NK-92 treated with Interleukin-12 subunit alpha and Interleukin-12 subunit beta, amount 100 ng/mL, for 24 hours (cell line): ENCODE measurements at regions not wholly inside any gene's neighbourhood (a gene's known extent, or its start where the extent isn't known, plus 50 kb on each side); places are given as distances from the start of the nearest gene placed in this dataset.

Experiments used
- DNase-seq: peaks from one replicate; lab custom pipeline; 2025; lab: John Stamatoyannopoulos, UW

DNA sequence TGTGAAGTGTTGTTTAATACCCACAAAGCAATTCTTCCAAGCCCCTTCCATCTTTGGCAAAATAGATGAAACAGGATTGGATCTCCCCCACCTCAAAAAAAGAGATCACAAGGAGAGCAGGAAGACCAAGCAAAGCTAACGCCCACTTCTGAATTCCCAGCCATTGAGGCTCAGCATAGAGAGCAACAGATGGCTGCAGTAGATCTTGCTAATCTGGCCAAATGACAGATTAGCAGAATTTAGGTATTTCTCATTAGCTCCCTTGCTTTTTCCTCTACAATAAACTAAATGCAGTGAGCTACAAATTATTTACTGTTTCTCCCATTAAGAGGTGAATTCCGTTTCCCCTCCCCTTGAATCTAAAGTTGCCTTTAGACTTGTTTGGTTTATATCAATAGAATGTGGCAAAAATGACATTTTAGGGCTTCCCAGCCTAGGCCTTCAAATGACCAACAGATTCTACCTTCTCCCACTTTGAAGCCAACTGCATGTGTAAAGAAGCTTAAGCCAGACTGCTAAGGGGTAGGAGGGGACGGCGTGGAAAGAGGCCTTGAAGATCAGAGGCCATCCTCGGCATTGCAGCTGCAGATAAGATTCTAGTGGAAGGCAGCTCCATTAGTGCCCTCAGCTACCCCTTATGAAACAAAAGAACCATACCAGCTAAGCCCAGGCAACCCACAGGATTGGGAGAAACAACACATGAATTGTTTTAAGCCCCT lies 56.8 kb upstream of the CPEB4 start:
- no peak for DNase-seq

DNA sequence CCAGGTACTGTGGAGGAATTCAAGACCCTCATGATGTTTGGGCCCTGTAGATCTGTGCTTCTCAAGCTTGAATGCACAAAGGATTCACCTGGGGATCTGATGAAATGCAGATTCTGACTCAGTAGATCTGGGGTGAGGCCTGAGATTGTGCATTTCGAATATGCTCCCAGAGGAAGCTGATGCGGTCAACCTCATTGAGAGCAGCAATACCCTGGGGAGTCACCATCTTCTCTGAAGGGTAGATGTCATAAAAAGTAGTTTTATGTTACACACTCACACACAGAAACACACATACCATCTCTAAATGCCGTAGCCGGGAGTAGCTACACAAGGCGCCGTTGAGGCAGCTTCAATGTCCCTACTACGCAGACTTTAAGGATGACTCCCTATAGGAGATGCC lies 55.8 kb upstream of the CPEB4 start:
- DNase-seq, result no peak

DNA sequence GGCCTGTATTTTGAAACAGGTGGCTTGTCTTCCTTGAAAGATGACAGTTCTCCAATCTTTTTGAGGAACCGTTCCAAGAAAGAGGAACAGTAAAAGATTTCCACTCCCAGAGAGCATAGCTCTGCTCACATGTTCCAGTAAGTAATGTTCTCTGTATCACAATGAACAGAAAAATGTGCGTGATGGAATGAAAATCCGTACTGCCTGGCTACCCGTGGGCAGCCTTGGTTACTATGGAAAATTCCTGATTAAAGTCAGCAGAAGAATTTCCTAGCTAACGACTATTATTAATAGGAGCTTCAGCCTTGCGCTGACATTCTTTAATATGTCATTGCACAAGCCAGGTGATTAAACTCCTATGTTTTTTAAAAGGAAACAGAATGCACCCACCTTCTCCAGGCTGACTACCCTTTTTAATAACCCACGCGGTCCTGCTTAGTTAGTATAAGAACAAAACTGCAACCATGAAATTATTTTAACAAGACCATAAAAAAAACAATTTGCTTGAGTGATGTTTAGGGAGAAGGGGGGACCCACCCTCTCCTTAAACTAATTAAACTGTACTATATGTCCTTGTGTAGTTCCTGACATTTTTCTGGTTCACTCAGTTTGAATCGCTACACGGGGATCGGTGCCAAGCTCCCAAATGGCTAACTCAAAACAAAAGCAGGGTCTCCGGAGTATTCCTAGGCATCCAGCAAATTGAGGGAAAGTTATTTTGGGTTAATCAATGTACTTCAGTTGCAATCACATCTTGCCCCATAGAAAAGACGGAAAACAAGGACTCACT lies 54.8 kb upstream of the CPEB4 start:
- no peak for DNase-seq

DNA sequence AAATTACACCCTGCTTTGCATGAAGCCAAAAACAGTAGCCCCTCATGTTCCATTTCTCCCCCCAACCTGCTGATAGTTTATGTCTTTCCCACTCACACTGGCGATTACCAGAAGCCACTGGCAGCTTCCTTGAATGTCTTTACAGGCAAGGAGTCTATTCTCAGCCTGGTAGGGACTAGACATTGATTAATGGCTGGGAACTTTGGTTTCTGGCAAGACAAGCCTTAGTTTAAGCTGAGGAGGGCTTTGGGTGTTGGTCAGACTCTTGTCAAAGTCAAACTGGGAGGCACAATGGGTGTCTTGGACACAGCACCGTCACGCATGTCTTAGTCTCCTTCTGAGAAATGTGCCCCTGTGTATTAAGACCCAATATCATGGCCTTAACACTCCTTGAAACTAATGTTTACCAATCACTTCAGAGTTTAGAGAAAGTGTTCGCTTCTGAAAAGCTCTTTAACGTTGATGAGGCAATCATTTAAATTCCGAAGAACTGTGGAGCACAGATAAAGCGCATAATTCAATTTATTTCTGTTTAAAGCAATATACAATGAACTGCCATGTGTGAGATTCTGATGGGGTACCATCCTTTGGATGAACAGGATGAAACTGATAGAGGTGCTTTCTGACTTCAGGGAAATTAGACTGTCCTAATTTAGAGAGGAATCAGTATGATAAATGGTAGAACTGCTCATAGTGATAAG lies 53.9 kb upstream of the CPEB4 start:
- no peak for DNase-seq

DNA sequence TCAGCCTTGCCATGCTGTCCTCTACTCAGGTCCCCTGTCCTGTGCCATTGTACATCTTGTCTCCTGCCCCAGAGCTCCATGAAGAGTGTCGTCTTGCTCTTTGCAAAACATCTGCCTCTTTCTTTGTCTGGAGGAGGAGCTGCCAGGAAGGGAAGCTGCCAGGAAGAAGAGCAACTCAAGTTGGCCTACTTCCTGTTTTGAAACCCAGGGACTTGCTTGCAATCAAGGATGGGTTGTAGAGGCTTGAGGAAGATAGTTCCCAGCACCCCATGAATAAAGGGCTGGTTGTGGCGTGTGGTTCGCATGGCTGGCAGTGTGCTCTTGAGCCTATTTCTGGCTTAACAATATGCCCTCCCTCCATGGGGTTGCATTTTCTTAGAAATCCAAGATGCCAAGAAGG lies 53.0 kb upstream of the CPEB4 start:
- DNase-seq, result no peak

DNA sequence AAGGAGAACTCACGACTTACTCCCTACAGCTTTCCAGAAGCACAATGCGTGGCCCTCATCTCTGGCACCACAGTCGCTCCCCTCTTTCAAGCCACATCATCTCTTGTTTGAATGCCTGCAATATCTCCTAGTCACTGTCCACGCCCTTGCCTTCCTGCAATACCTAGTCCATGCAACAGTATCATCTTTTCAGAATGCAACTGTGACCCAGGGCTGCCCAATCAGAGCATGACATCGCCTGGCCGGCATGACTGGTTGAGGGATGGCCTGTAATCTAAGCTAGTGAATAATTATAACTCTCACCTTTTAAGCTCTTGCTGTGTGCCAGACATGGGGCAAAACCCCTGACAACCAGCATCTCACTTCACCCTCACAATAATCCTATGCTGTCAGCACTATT lies 52.5 kb upstream of the CPEB4 start:
- DNase-seq, result no peak

DNA sequence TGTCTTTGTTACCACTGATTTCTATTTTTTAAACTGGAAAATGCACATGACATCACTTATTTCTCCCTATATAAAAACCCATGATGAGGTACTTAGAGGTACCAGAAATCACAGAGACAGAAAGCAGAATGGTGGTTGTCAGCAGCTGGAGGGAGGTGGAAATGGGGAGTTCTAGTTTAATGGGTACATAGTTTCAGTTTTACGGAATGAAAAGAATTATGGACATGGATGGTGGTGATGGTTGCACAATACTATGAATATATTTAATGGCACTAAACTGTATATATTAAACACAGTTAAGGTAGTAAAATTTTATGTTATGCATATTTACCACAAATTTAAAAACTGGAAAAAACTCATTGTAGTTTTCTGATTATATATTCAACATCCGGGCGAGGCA lies 50.5 kb upstream of the CPEB4 start:
- no peak for DNase-seq
